Type B pancreatic cell (in vitro differentiated cells): ENCODE measurements at regions not wholly inside any gene's neighbourhood (a gene's known extent, or its start where the extent isn't known, plus 50 kb on each side); places are given as distances from the start of the nearest gene placed in this dataset.

Experiments used
- DNase-seq: peaks from one replicate; pipeline ENCODE4 v3.0.0; 2021; ENCODE audit warnings: mixed read lengths; ENCODE audit not compliant: unreplicated experiment; ENCODE audit errors: extremely low spot score
- H3K27ac Mint-ChIP-seq: 2 replicates; pipeline ENCODE4 v1.8.0; 2021; ENCODE audit warnings: mild to moderate bottlenecking, mixed read lengths
- H3K27me3 Mint-ChIP-seq: 2 replicates; pipeline ENCODE4 v1.8.0; 2021; ENCODE audit warnings: mixed read lengths
- H3K36me3 Mint-ChIP-seq: 2 replicates; pipeline ENCODE4 v1.8.0; 2021; ENCODE audit warnings: mixed read lengths
- H3K4me1 Mint-ChIP-seq: one replicate; pipeline ENCODE4 v1.8.0; 2021; ENCODE audit warnings: mixed read lengths; ENCODE audit not compliant: unreplicated experiment
- H3K4me3 Mint-ChIP-seq: 2 replicates; pipeline ENCODE4 v1.8.0; 2021; ENCODE audit warnings: mild to moderate bottlenecking, mixed read lengths
- H3K9me3 Mint-ChIP-seq: 2 replicates; pipeline ENCODE4 v1.8.0; 2021; ENCODE audit warnings: mixed read lengths
- TF ChIP-seq, protein P1 (sequence below): fragments of 200-600 bp; sonication (generic); conservative IDR thresholded peaks from 2 replicates; pipeline ENCODE4 v1.5.0; 2021; ENCODE audit warnings: antibody characterized with exemption, mild to moderate bottlenecking

DNA sequence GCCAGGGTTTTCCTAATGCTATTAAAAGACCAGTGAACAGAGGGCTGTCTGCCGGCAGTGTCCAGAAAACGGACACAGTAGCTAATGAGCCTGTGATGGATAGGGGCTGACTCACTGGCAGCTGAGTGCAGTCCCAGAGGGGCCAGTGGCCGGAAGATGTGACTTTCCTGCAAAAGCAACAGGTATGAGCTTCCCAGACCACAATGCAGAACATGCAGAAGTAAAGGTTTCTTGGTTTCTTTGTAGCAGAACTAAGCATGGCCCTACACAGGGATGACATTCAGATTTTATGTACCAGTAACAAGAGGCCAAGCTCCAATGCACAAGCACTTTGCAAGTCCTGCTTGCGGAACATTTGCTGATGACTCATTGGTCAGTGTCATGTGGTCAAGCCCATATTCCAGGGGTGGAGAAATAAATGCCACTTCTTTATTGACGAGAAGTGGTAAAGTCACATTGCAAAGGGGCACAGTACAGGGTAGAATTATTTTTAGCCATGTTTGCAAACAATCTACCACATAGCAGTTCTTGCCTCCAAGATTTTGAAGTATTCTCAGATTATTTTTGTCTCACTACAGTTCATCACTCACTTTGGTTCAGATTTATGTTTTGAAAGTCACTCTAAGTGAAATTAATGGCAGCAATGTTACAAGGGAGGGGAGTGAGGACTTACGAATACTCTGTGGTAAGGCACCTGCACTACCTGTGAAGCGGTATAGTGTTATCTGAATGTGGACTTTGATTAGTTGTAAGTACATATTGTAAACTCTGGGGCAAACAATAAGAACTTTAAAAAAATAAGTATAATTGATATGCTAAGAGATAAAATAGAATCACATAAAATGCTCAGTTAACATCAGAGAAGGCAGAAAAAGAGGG is 263.3 kb downstream of the ABHD5 start:
- no peaks in the 10 kb centered on the region for H3K9me3 Mint-ChIP-seq
- no peaks in the 10 kb centered on the region for H3K36me3 Mint-ChIP-seq
- peaks cover 5% of the 10 kb centered on the region for H3K4me1 Mint-ChIP-seq
- TF ChIP-seq, protein P1, sequence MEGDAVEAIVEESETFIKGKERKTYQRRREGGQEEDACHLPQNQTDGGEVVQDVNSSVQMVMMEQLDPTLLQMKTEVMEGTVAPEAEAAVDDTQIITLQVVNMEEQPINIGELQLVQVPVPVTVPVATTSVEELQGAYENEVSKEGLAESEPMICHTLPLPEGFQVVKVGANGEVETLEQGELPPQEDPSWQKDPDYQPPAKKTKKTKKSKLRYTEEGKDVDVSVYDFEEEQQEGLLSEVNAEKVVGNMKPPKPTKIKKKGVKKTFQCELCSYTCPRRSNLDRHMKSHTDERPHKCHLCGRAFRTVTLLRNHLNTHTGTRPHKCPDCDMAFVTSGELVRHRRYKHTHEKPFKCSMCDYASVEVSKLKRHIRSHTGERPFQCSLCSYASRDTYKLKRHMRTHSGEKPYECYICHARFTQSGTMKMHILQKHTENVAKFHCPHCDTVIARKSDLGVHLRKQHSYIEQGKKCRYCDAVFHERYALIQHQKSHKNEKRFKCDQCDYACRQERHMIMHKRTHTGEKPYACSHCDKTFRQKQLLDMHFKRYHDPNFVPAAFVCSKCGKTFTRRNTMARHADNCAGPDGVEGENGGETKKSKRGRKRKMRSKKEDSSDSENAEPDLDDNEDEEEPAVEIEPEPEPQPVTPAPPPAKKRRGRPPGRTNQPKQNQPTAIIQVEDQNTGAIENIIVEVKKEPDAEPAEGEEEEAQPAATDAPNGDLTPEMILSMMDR, result no peak
- no peak overlapping the region for H3K27ac Mint-ChIP-seq
- peaks cover 55% of the 10 kb centered on the region for H3K27me3 Mint-ChIP-seq
- no peak overlapping the region for H3K4me3 Mint-ChIP-seq
- no peak for DNase-seq

GRCh38 chr3:43956945-43957344 is 266.2 kb downstream of the ABHD5 start:
- no peak overlapping the region for H3K27ac Mint-ChIP-seq
- TF ChIP-seq, protein P1, result no peak

DNA sequence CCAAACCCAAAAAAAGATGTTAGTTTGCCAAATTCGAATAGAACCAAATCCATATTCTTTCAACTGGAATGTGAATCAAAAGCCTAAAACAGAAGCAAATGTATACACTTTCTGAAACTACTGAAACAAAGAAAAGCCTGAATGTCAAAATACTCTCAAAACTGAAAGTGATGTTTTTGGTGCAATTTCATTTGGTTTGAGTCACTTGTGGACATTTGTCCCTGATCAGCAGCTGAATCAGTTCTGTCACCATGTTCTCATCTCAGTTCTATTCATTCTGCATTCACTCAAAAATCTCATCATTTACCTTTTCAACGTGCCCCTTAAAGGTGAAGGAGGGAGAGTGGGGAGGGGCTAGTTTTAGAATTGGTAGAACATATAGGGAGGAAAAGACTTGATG is 266.8 kb downstream of the ABHD5 start:
- no peaks in the 10 kb centered on the region for H3K9me3 Mint-ChIP-seq
- TF ChIP-seq, protein P1, result no peak
- DNase-seq, result no peak
- H3K36me3 Mint-ChIP-seq, result no peaks in the 10 kb centered on the region
- peaks cover 14% of the 10 kb centered on the region for H3K4me1 Mint-ChIP-seq
- H3K4me3 Mint-ChIP-seq, result no peak overlapping the region
- no peak overlapping the region for H3K27ac Mint-ChIP-seq
- peaks cover 47% of the 10 kb centered on the region for H3K27me3 Mint-ChIP-seq

More at GRCh38 chr3:43956945-43957344, 266.2 kb downstream of the ABHD5 start:
- Mint-ChIP-seq H3K9me3 (no peaks in the 10 kb centered on the region), H3K4me1 (peaks cover 14% of the 10 kb centered on the region), H3K4me3 (no peak overlapping the region), H3K36me3 (no peaks in the 10 kb centered on the region), H3K27me3 (peaks cover 48% of the 10 kb centered on the region)
- no peak for DNase-seq

- no peaks in the 10 kb centered on the region for H3K9me3 Mint-ChIP-seq
- TF ChIP-seq, protein P1, result no peak
- DNase-seq, result no peak
- H3K36me3 Mint-ChIP-seq, result no peaks in the 10 kb centered on the region
- no peak overlapping the region for H3K27ac Mint-ChIP-seq
- H3K4me3 Mint-ChIP-seq, result no peak overlapping the region
- peaks cover 14% of the 10 kb centered on the region for H3K4me1 Mint-ChIP-seq
- peaks cover 47% of the 10 kb centered on the region for H3K27me3 Mint-ChIP-seq
Observed at GRCh38 chr3:43958005-43958770, 267.4 kb downstream of the ABHD5 start.

GRCh38 chr3:43958973-43959372 is 268.2 kb downstream of the ABHD5 start:
- no peaks in the 10 kb centered on the region for H3K9me3 Mint-ChIP-seq
- peaks cover 43% of the 10 kb centered on the region for H3K27me3 Mint-ChIP-seq

More at GRCh38 chr3:43958973-43959372, 268.2 kb downstream of the ABHD5 start:
- H3K4me3 Mint-ChIP-seq, result no peak overlapping the region
- no peak overlapping the region for H3K27ac Mint-ChIP-seq
- no peak for DNase-seq
- peaks cover 9% of the 10 kb centered on the region for H3K4me1 Mint-ChIP-seq
- H3K36me3 Mint-ChIP-seq, result no peaks in the 10 kb centered on the region
- TF ChIP-seq, protein P1, result no peak
